Endothelial cell (in vitro differentiated cells): ENCODE measurements at regions not wholly inside any gene's neighbourhood (a gene's known extent, or its start where the extent isn't known, plus 50 kb on each side); places are given as distances from the start of the nearest gene placed in this dataset.

ENCODE experiments used
- DNase-seq: peaks from one replicate; pipeline ENCODE4 v3.0.0; 2021; ENCODE audit warnings: low spot score
- H3K27ac Mint-ChIP-seq: one replicate; pipeline ENCODE4 v1.8.0; 2021; ENCODE audit warnings: mixed read lengths, inconsistent platforms; ENCODE audit not compliant: unreplicated experiment
- H3K27me3 Mint-ChIP-seq: one replicate; pipeline ENCODE4 v1.8.0; 2021; ENCODE audit warnings: mild to moderate bottlenecking, moderate library complexity, mixed read lengths, inconsistent platforms; ENCODE audit not compliant: unreplicated experiment
- H3K36me3 Mint-ChIP-seq: one replicate; pipeline ENCODE4 v1.8.0; 2021; ENCODE audit warnings: mild to moderate bottlenecking, low read depth, mixed read lengths, inconsistent platforms; ENCODE audit not compliant: unreplicated experiment
- H3K4me1 Mint-ChIP-seq: one replicate; pipeline ENCODE4 v1.8.0; 2021; ENCODE audit warnings: mild to moderate bottlenecking, mixed read lengths, inconsistent platforms; ENCODE audit not compliant: unreplicated experiment
- H3K4me3 Mint-ChIP-seq: one replicate; pipeline ENCODE4 v1.8.0; 2021; ENCODE audit warnings: mild to moderate bottlenecking, mixed read lengths, inconsistent platforms; ENCODE audit not compliant: unreplicated experiment
- H3K9me3 Mint-ChIP-seq: one replicate; pipeline ENCODE4 v1.8.0; 2021; ENCODE audit warnings: mixed read lengths, inconsistent platforms; ENCODE audit not compliant: unreplicated experiment
- TF ChIP-seq, protein P1 (sequence below): fragments of 200-600 bp; sonication (generic); IDR thresholded peaks from one replicate; pipeline ENCODE4 v1.5.0; 2021; ENCODE audit warnings: antibody characterized with exemption; ENCODE audit not compliant: unreplicated experiment

DNA sequence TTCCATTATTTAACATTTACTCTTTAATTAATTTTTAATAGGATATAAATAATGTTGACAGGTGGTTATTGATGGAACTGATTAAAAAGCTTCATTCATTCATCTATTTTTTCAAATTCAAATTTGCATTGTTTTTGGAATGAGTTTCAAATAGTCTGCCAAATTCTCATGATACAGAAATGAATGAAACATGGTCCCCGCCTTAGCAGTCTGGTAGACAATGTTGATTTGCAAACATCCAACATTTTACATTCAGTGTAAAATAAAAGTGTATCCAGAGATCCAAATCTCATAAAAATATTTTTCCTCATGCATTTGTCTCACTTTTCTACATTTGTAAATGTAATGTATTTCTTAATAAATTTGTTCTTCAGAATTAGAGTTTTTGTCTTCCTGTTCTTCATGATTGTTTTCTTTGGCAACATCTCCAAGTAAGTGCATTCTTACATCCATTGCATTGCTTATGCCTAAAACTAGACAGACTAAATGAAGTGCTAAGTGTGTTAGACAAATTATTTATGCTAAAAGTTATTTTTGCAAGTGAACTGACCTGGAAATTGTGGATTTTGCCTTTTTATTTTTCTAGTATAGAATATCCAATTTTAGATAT is 142.3 kb downstream of the PCDH18 start:
- Mint-ChIP-seq H3K4me1 (no peaks in the 10 kb centered on the region), H3K9me3 (no peaks in the 10 kb centered on the region), H3K27ac (no peak overlapping the region), H3K36me3 (no peaks in the 10 kb centered on the region), H3K27me3 (no peaks in the 10 kb centered on the region), H3K4me3 (no peak overlapping the region)
- no peak for DNase-seq
- TF ChIP-seq, protein P1, sequence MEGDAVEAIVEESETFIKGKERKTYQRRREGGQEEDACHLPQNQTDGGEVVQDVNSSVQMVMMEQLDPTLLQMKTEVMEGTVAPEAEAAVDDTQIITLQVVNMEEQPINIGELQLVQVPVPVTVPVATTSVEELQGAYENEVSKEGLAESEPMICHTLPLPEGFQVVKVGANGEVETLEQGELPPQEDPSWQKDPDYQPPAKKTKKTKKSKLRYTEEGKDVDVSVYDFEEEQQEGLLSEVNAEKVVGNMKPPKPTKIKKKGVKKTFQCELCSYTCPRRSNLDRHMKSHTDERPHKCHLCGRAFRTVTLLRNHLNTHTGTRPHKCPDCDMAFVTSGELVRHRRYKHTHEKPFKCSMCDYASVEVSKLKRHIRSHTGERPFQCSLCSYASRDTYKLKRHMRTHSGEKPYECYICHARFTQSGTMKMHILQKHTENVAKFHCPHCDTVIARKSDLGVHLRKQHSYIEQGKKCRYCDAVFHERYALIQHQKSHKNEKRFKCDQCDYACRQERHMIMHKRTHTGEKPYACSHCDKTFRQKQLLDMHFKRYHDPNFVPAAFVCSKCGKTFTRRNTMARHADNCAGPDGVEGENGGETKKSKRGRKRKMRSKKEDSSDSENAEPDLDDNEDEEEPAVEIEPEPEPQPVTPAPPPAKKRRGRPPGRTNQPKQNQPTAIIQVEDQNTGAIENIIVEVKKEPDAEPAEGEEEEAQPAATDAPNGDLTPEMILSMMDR = no peak

DNA sequence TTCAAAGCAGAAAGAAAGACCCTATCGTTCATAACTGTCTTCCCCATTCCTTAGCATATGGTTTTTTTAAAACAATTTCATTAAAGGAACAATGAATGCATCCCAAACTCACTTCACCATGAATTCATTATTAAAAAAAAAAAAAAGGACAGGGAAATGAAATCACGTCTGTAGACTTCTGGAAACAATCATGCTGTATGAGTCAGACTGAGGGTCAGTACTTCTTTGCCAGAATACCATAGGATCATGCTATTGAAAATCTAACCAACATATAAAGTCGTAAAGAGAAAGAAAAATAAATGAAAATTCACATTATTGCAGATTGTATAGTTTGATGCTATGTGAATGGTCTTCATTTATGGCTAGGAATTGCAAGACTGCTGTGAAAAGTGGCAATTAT is 144.4 kb downstream of the PCDH18 start:
- no peak for DNase-seq
- Mint-ChIP-seq H3K4me1 (no peaks in the 10 kb centered on the region), H3K27me3 (no peaks in the 10 kb centered on the region), H3K4me3 (no peak overlapping the region), H3K9me3 (no peaks in the 10 kb centered on the region), H3K36me3 (no peaks in the 10 kb centered on the region), H3K27ac (no peak overlapping the region)
- TF ChIP-seq, protein P1 = no peak

DNA sequence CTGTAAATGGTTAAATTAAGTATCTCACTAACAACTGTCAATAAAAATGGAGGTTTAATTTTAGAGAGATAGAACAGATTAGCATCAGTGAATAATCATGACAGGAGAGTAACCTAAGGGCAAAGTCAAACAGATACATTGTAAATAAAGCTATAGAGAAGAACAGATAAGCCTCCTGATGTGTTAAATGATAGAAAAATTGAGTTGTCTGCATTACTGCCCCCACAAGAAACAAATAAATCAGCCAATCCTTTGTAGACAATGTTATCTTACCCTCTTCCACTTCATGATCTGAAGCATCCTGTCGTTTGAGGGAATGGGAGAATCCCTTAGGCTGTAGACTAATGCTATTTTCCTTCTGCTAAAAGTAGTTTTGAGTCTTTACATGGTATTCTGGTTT is 147.8 kb downstream of the PCDH18 start:
- DNase-seq = no peak
- no peak overlapping the region for H3K27ac Mint-ChIP-seq

DNA sequence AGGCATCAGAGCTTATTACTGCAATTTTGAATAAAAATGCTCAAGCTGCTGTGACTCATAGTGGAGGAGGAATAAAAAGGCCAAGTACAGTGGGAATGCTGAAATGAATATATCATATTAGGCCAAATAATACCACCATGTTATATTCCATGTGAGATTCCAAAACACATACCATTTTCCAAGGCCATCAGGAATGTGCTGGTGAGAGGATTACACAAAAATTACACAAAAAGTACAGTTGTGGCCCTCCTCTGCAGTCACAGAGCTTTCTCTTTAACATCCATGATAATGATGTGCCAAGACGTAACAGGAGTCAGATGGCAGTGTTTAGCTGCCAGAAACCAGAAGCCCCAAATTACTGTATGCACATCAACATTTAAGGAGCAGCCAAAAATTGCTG is 153.5 kb downstream of the PCDH18 start:
- no peak for DNase-seq
- Mint-ChIP-seq H3K27me3 (no peaks in the 10 kb centered on the region), H3K9me3 (no peaks in the 10 kb centered on the region), H3K27ac (no peak overlapping the region), H3K4me3 (no peak overlapping the region), H3K36me3 (no peaks in the 10 kb centered on the region), H3K4me1 (peaks cover under 1% of the 10 kb centered on the region)
- TF ChIP-seq, protein P1 = no peak

More for the DNA sequence above, 147.8 kb downstream of the PCDH18 start:
- H3K36me3 Mint-ChIP-seq = no peaks in the 10 kb centered on the region
- TF ChIP-seq, protein P1 = no peak
- no peaks in the 10 kb centered on the region for H3K9me3 Mint-ChIP-seq
- H3K4me1 Mint-ChIP-seq = no peaks in the 10 kb centered on the region
- no peak overlapping the region for H3K4me3 Mint-ChIP-seq
- no peaks in the 10 kb centered on the region for H3K27me3 Mint-ChIP-seq

DNA sequence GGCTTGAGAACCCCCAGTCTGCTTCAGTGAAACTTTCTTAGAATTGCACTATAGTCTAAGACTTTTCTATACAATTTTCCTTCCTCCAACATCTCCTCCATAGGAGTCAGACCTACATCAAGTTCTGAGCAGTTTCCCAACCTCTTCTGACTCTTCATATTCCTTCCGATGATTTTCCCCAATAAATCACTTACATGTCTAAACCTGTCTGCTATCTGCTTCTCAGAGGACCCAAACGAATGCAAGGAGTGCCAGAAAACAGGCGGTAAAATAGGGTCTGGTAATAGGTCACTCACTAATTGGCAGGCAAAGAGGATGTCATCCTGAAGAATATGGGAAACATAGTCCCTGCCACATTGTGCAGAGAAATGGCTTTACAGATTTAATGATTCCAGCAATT is 153.9 kb downstream of the PCDH18 start:
- Mint-ChIP-seq H3K4me3 (no peak overlapping the region), H3K27me3 (no peaks in the 10 kb centered on the region), H3K27ac (no peak overlapping the region), H3K4me1 (peaks cover 3% of the 10 kb centered on the region), H3K9me3 (no peaks in the 10 kb centered on the region), H3K36me3 (no peaks in the 10 kb centered on the region)
- TF ChIP-seq, protein P1 = no peak
- no peak for DNase-seq
